ENCODE measurements at regions not wholly inside any gene's neighbourhood (a gene's known extent, or its start where the extent isn't known, plus 50 kb on each side); places are given as distances from the start of the nearest gene placed in this dataset.

DNA sequence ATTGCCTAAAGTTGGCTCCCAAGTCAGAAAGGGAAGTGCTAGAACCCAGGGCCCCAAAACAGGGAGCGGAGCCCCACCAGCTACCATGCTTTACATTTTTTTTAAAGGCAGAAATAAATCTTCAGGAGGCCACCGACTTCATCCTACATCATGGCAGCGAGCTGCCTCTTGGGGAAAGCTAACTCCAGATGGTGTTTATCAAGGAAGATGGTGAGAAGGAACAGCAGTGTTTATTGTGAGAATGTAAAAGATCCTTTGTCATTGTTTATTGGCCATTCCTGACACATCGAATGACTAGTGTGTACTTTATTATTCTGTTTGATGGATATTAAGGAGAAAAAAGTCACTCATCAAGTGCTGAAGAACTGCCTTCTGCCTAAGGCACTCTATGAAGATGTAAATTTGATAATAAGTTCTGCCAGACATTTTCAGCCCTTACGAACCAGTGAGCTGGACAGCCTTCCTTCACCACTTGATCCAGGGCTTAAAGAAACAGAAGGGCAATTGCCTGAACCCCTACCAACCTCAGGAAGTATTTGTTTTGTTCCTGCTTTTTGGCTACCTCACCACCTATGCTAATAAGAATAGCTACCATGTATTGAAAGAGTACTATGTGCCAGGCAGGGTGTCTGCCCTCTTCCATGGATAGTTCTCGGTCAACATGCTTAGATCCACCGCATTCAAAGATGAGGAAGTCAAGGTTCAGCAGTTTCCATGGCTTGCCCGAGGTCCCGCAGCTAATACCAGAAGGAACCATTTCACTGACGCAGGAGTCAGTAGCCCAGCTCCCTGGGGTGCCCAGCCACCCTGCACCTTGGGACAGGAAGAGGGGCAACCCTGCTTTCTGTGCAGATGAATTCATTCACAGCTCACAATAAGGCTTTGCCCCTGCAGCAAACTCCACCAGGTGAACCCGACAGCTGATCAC, 194.7 kb upstream of the RREB1 start:
- Histone ChIP-seq H3K27ac (no peak overlapping the region), H3K9me3 (replicated peaks) (no peaks in the 10 kb centered on the region), H3K4me1 (replicated peaks) (no peaks in the 10 kb centered on the region), H3K4me3 (no peak overlapping the region), H3K36me3 (no peaks in the 10 kb centered on the region), H3K27me3 (replicated peaks) (no peaks in the 10 kb centered on the region)
- DNase-seq (ENCODE audit: low read depth in 1 of 2, low spot score in 2 of 2): no peak

- H3K27me3 ChIP-seq (replicated peaks): no peaks in the 10 kb centered on the region
- no peaks in the 10 kb centered on the region for H3K9me3 ChIP-seq (replicated peaks)
- no peak overlapping the region for H3K4me3 ChIP-seq
- H3K36me3 ChIP-seq: no peaks in the 10 kb centered on the region
- H3K27ac ChIP-seq: no peak overlapping the region
- no peak for DNase-seq (ENCODE audit: low read depth in 1 of 2, low spot score in 2 of 2)
- no peaks in the 10 kb centered on the region for H3K4me1 ChIP-seq (replicated peaks)
These were observed 192.5 kb upstream of the RREB1 start for GRCh38 chr6:6915219-6915618.

DNA sequence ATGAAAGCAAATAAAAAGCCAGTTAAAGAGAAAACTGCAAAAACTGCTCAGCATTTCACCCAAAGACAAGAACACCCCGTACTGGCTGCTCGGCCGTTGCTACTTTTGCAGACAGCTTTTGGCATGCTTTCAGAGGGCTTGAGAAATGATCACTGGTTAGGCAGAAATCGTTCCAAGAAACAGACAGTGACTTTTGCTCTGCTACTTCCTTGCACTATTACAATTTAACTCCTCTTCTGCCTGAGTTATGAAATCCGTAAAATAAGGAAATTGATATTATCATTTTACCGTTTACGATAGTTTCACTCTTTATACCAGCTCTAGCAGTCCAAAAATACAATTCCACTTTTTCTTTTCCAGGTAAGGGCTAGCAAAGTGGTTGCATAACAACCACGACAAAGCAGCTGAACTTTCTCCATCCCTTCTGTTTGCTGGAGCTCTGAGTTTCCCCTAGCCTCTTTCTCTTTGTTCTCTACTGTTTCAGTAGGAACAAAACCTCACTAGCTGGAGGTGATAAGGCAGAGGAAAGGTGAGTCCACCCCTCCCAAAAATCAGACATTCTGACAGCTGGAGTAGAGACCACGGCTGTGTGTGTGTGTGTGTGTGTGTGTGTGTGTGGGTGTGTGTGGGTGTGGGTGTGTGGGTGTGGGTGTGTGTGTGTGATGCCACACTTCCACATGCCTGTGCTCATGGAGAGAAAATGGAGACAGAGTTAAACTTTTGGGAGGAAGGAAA, 191.8 kb upstream of the RREB1 start:
- Histone ChIP-seq H3K4me3 (no peak overlapping the region), H3K36me3 (no peaks in the 10 kb centered on the region), H3K27ac (no peak overlapping the region), H3K9me3 (replicated peaks) (no peaks in the 10 kb centered on the region), H3K4me1 (replicated peaks) (no peaks in the 10 kb centered on the region), H3K27me3 (replicated peaks) (no peaks in the 10 kb centered on the region)
- no peak for DNase-seq (ENCODE audit: low read depth in 1 of 2, low spot score in 2 of 2)

GRCh38 chr6:6916598-6916997, 191.2 kb upstream of the RREB1 start:
- no peak overlapping the region for H3K4me3 ChIP-seq
- H3K36me3 ChIP-seq: no peaks in the 10 kb centered on the region
- H3K4me1 ChIP-seq (replicated peaks): no peaks in the 10 kb centered on the region
- H3K9me3 ChIP-seq (replicated peaks): no peaks in the 10 kb centered on the region
- no peak for DNase-seq (ENCODE audit: low read depth in 1 of 2, low spot score in 2 of 2)
- H3K27ac ChIP-seq: no peak overlapping the region
- no peaks in the 10 kb centered on the region for H3K27me3 ChIP-seq (replicated peaks)

GRCh38 chr6:6918216-6918983, 189.4 kb upstream of the RREB1 start:
- Histone ChIP-seq H3K4me3 (no peak overlapping the region), H3K4me1 (replicated peaks) (no peaks in the 10 kb centered on the region), H3K36me3 (no peaks in the 10 kb centered on the region), H3K27me3 (replicated peaks) (no peaks in the 10 kb centered on the region), H3K27ac (no peak overlapping the region), H3K9me3 (replicated peaks) (no peaks in the 10 kb centered on the region)
- no peak for DNase-seq (ENCODE audit: low read depth in 1 of 2, low spot score in 2 of 2)

GRCh38 chr6:6919173-6919572, 188.6 kb upstream of the RREB1 start:
- Histone ChIP-seq H3K4me1 (replicated peaks) (no peaks in the 10 kb centered on the region), H3K4me3 (no peak overlapping the region), H3K27me3 (replicated peaks) (no peaks in the 10 kb centered on the region), H3K9me3 (replicated peaks) (no peaks in the 10 kb centered on the region), H3K27ac (no peak overlapping the region), H3K36me3 (no peaks in the 10 kb centered on the region)
- no peak for DNase-seq (ENCODE audit: low read depth in 1 of 2, low spot score in 2 of 2)

DNA sequence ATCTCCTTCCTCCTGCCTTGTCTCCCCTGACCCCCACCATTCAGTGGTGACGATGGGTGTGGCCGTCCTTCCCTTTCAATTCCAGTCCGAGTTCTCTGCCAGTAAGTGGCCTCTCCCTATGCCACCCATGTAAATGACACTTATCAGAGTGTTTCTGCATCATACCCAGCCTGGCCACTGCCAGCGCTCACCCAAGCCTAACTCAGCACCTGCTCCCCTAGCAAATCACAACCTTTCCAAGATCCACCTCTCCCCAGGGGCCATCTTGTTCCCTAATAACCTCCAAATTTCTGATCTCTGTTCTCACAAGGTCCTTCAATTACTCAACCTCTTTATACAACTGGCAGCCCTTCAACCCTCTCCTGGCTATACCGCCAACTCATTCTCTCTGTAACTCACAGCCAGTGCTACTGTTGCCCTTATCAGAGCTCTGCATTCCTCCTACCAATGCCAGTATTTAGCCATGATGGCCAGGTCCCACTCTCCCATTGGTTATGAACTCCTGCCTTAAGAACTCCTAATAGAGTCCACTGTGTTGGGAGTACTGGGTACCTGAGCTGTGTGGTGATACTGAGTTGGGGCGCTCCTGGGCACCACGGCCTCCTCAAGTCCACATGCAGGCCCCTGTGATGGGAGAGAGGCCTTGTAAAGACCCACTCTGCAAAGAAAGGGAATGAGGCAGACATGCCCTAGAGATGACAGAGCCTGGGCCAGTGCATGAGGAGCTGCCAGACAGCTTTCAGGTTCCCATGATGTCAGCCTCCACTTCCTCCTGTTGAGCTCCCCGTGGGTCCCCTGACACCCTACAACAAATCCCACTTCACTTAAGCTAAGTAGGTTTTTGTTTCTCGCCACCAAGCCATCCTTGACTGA, 187.4 kb upstream of the RREB1 start:
- DNase-seq (ENCODE audit: low read depth in 1 of 2, low spot score in 2 of 2): no peak
- H3K4me3 ChIP-seq: no peak overlapping the region
- H3K27ac ChIP-seq: no peak overlapping the region
- H3K27me3 ChIP-seq (replicated peaks): no peaks in the 10 kb centered on the region
- no peaks in the 10 kb centered on the region for H3K36me3 ChIP-seq
- H3K4me1 ChIP-seq (replicated peaks): no peaks in the 10 kb centered on the region
- no peaks in the 10 kb centered on the region for H3K9me3 ChIP-seq (replicated peaks)

GRCh38 chr6:6920987-6921313, 186.8 kb upstream of the RREB1 start:
- Histone ChIP-seq H3K4me1 (replicated peaks) (no peaks in the 10 kb centered on the region), H3K36me3 (no peaks in the 10 kb centered on the region), H3K9me3 (replicated peaks) (no peaks in the 10 kb centered on the region), H3K4me3 (no peak overlapping the region), H3K27ac (no peak overlapping the region), H3K27me3 (replicated peaks) (no peaks in the 10 kb centered on the region)
- DNase-seq (ENCODE audit: low read depth in 1 of 2, low spot score in 2 of 2): no peak

DNA sequence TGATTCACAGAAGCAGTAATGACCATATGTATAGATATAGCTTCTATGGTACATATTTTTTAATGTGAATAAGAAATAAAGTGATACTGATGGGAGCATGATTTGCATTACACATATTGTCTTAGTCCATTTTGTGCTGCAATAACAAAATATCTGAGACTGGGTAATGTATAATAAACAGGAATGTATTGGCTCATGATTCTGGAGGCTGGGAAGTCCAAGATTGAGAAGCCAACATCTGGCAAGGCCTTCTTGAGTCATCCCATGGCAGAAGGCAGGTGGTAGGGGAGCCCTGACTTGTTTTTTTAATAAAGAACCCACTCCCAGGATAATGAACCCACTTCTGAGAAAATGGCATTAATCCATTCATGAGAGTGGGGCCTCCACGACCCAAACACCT, 185.6 kb upstream of the RREB1 start:
- no peaks in the 10 kb centered on the region for H3K4me1 ChIP-seq (replicated peaks)
- H3K4me3 ChIP-seq: no peak overlapping the region
- H3K27me3 ChIP-seq (replicated peaks): no peaks in the 10 kb centered on the region
- no peaks in the 10 kb centered on the region for H3K36me3 ChIP-seq
- DNase-seq (ENCODE audit: low read depth in 1 of 2, low spot score in 2 of 2): no peak
- H3K27ac ChIP-seq: no peak overlapping the region
- H3K9me3 ChIP-seq (replicated peaks): no peaks in the 10 kb centered on the region; the same call in 1 of the 2 replicates

DNA sequence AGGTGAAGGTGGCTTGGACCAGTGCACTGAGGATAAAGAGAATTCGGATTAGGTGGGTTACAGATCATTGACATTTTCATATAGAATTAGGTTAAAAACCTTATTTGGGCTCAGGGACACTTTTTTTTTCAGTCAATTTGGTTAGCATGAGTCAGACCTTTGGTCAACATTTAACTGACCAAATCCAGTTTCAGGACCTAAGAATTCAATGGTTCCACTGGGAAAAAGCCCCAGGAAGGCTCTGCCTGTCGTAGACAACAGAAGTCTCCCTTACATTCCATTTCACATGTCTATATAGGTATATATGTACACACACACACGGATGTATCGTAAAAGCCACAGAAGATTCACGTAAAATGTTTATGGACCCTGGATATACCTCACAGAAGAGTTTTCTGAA, 184.2 kb upstream of the RREB1 start:
- Histone ChIP-seq H3K4me3 (no peak overlapping the region), H3K4me1 (replicated peaks) (no peaks in the 10 kb centered on the region), H3K27me3 (replicated peaks) (no peaks in the 10 kb centered on the region), H3K9me3 (replicated peaks) (no peaks in the 10 kb centered on the region; the same call in 1 of the 2 replicates), H3K36me3 (no peaks in the 10 kb centered on the region), H3K27ac (no peak overlapping the region)
- no peak for DNase-seq (ENCODE audit: low read depth in 1 of 2, low spot score in 2 of 2)

- Histone ChIP-seq H3K9me3 (replicated peaks) (no peaks in the 10 kb centered on the region; the same call in 1 of the 2 replicates), H3K4me3 (no peak overlapping the region), H3K36me3 (no peaks in the 10 kb centered on the region), H3K4me1 (replicated peaks) (no peaks in the 10 kb centered on the region), H3K27me3 (replicated peaks) (no peaks in the 10 kb centered on the region), H3K27ac (no peak overlapping the region)
- no peak for DNase-seq (ENCODE audit: low read depth in 1 of 2, low spot score in 2 of 2)
These were observed 183.1 kb upstream of the RREB1 start for GRCh38 chr6:6924708-6925107.

- no peak overlapping the region for H3K4me3 ChIP-seq
- no peaks in the 10 kb centered on the region; the same call in 1 of the 2 replicates for H3K9me3 ChIP-seq (replicated peaks)
- H3K27me3 ChIP-seq (replicated peaks): no peaks in the 10 kb centered on the region
- H3K36me3 ChIP-seq: no peaks in the 10 kb centered on the region
- H3K27ac ChIP-seq: no peak overlapping the region
- no peaks in the 10 kb centered on the region for H3K4me1 ChIP-seq (replicated peaks)
- no peak for DNase-seq (ENCODE audit: low read depth in 1 of 2, low spot score in 2 of 2)
These were observed 182.2 kb upstream of the RREB1 start for GRCh38 chr6:6925391-6926164.
